NB4 (cell line): ENCODE measurements at regions not wholly inside any gene's neighbourhood (a gene's known extent, or its start where the extent isn't known, plus 50 kb on each side); places are given as distances from the start of the nearest gene placed in this dataset.

Experiments
- DNase-seq: peaks from one replicate; pipeline ENCODE4 v3.0.0; 2010; ENCODE audit warnings: low read depth
- H3K4me3 ChIP-seq: one replicate; pipeline ENCODE4 v1.5.1; 2011; ENCODE audit warnings: mild to moderate bottlenecking, low read depth, low read length, moderate library complexity
- CTCF ChIP-seq: IDR thresholded peaks from one replicate; pipeline ENCODE4 v1.5.1; 2012; ENCODE audit warnings: low read depth, low read length
- MYC ChIP-seq: IDR thresholded peaks from 2 replicates; pipeline ENCODE4 v1.6.1; 2011; ENCODE audit warnings: low read depth, low read length
- POLR2A ChIP-seq: IDR thresholded peaks from 2 replicates; pipeline ENCODE4 v1.6.1; 2011; ENCODE audit warnings: mild to moderate bottlenecking; ENCODE audit not compliant: insufficient read length; ENCODE audit errors: extremely low read depth
- TF ChIP-seq, protein P1 (sequence below): IDR thresholded peaks from 2 replicates; pipeline ENCODE4 v1.6.1; 2011; ENCODE audit warnings: low read depth, low read length

DNA sequence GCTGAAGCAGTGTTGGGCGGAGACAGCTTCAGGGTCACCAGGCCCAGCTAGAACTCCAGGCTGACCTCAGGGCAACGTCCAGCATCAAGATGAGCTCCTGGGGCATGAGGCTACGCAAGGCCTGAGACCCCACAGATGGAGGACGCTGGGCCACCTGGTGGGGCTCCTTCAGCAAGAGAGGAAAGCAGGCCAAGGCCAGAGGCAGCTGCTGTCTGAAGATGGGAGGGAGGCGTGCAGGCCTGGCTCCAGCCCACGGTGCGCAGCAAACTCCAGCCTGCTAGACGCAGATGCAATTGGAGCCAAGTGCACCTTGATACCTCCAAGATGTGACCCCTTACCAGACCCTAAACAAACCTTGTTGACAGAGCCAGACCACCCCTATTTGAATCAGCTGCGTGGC lies 220.9 kb upstream of the RREB1 start:
- TF ChIP-seq MYC: no peak
- TF ChIP-seq CTCF: no peak
- no peak for TF ChIP-seq POLR2A
- TF ChIP-seq, protein P1, sequence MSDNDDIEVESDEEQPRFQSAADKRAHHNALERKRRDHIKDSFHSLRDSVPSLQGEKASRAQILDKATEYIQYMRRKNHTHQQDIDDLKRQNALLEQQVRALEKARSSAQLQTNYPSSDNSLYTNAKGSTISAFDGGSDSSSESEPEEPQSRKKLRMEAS: no peak
- H3K4me3 ChIP-seq: peak overlapping the region; percentile 59

GRCh38 chr6:6889601-6890000 lies 218.2 kb upstream of the RREB1 start:
- H3K4me3 ChIP-seq: peak overlapping the region; percentile 4
- DNase-seq: no peak
- TF ChIP-seq POLR2A: no peak
- no peak for TF ChIP-seq CTCF
- TF ChIP-seq, protein P1: no peak
- no peak for TF ChIP-seq MYC

More for the DNA sequence above, 220.9 kb upstream of the RREB1 start:
- DNase-seq: no peak

GRCh38 chr6:6890400-6890858 lies 217.3 kb upstream of the RREB1 start:
- TF ChIP-seq MYC: no peak
- TF ChIP-seq, protein P1: no peak
- no peak for TF ChIP-seq CTCF
- no peak for TF ChIP-seq POLR2A
- peak; percentile 74 for DNase-seq
- peak overlapping the region; percentile 7 for H3K4me3 ChIP-seq

DNA sequence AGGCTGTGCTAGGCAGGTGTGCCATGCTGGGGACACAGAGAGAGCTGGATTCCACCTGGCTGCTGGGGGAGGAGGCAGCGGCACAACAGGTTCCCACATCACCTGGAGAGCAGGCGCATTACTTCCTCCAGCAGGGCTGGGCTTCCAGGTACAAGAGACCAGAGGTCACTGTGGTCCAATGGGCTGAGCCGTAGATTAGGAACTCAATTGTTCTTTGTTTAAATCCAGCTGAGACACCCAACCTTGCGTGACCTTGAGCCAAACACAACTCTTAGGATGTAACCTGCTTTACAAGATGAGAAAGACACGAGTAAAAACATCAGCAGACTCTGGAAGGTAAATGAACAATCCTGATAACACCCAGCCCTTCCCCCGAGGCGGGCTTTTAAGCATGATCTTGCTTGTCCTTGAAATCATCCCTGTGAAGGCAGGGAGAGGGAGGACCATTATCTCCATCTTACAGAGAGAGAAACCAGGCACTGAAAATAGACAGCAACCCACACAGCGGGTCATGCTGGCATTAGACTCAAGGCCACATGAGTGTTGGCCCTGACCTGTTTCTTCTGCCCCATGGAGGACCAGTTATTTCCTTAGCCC lies 216.5 kb upstream of the RREB1 start:
- no peak for DNase-seq
- H3K4me3 ChIP-seq: no peak overlapping the region
- TF ChIP-seq POLR2A (no peak), MYC (no peak), CTCF (no peak)
- TF ChIP-seq, protein P1: no peak

- no peak overlapping the region for H3K4me3 ChIP-seq
- TF ChIP-seq, protein P1: no peak
- no peak for TF ChIP-seq POLR2A
- no peak for TF ChIP-seq MYC
- no peak for TF ChIP-seq CTCF
- DNase-seq: peak; percentile 93
Measured at GRCh38 chr6:6891949-6892461, 215.8 kb upstream of the RREB1 start.
